Vagina (tissue), 2 donors: ENCODE measurements at regions not wholly inside any gene's neighbourhood (a gene's known extent, or its start where the extent isn't known, plus 50 kb on each side); places are given as distances from the start of the nearest gene placed in this dataset.

Experiments
- POLR2AphosphoS5 ChIP-seq, 2 donors: sonication (generic); formaldehyde crosslinking; IDR thresholded peaks; one replicate each; pipeline ENCODE4 v1.9.0; 2017; ENCODE audit warnings: antibody characterized with exemption in 2 of 2, mild to moderate bottlenecking in 2 of 2, low read depth in 1 of 2; ENCODE audit not compliant: insufficient read depth in 1 of 2
- TF ChIP-seq, protein P1 (sequence below), 3 experiments: fragments of 450-650 bp in 2 of 3; fragments of 200-600 bp in 1 of 3; sonication (generic) in 1 of 3; IDR thresholded peaks; one replicate each; pipeline ENCODE4 v1.5.1; 2017 to 2019; ENCODE audit warnings: antibody characterized with exemption in 3 of 3, mild to moderate bottlenecking in 2 of 3, moderate library complexity in 2 of 3

DNA sequence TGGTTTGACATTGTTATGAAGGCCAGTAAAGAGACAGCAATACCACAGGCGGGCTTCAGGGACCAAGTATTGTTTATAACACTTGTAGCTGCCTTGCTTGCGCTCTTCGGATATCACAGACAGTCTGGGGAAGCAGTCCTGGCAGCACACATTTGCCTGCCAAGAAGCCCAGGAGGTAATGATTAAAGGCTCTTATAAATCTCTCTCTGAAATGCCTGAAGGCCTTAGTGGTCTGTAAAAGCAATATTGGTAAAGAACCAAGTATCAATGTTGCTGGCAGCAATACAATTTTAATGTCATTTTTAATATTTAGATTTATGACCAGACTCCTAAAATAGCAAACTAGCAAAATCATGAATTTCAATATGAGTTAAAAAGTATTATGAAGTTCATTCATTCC, 1312.4 kb downstream of the PCDH9 start:
- TF ChIP-seq, protein P1, sequence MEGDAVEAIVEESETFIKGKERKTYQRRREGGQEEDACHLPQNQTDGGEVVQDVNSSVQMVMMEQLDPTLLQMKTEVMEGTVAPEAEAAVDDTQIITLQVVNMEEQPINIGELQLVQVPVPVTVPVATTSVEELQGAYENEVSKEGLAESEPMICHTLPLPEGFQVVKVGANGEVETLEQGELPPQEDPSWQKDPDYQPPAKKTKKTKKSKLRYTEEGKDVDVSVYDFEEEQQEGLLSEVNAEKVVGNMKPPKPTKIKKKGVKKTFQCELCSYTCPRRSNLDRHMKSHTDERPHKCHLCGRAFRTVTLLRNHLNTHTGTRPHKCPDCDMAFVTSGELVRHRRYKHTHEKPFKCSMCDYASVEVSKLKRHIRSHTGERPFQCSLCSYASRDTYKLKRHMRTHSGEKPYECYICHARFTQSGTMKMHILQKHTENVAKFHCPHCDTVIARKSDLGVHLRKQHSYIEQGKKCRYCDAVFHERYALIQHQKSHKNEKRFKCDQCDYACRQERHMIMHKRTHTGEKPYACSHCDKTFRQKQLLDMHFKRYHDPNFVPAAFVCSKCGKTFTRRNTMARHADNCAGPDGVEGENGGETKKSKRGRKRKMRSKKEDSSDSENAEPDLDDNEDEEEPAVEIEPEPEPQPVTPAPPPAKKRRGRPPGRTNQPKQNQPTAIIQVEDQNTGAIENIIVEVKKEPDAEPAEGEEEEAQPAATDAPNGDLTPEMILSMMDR (IDR thresholded peaks at IDR 0.05), result no peak
- TF ChIP-seq POLR2AphosphoS5 (IDR thresholded peaks at IDR 0.05; ENCODE audit: insufficient read depth in 1 of 2, low read depth in 1 of 2), result no peak
